ENCODE measurements at regions not wholly inside any gene's neighbourhood (a gene's known extent, or its start where the extent isn't known, plus 50 kb on each side); places are given as distances from the start of the nearest gene placed in this dataset.

- no peaks in the 10 kb centered on the region for H3K27me3 Mint-ChIP-seq
- no peaks in the 10 kb centered on the region for H3K4me1 Mint-ChIP-seq (ENCODE audit: low read depth)
- no peak overlapping the region for H3K4me3 Mint-ChIP-seq
- H3K9me3 Mint-ChIP-seq: no peaks in the 10 kb centered on the region
- DNase-seq: no peak
- H3K36me3 Mint-ChIP-seq (ENCODE audit: low read depth): no peaks in the 10 kb centered on the region
- no peak overlapping the region for H3K27ac Mint-ChIP-seq
These were observed 358.9 kb downstream of the FBXO8 start for GRCh38 chr4:173924561-173924960.

- H3K36me3 Mint-ChIP-seq (ENCODE audit: low read depth): no peaks in the 10 kb centered on the region
- H3K4me1 Mint-ChIP-seq (ENCODE audit: low read depth): no peaks in the 10 kb centered on the region
- H3K27ac Mint-ChIP-seq: no peak overlapping the region
- H3K4me3 Mint-ChIP-seq: no peak overlapping the region
- H3K27me3 Mint-ChIP-seq: no peaks in the 10 kb centered on the region
- H3K9me3 Mint-ChIP-seq: no peaks in the 10 kb centered on the region
- DNase-seq: no peak
These were observed 363.6 kb downstream of the FBXO8 start for GRCh38 chr4:173919861-173920260.

GRCh38 chr4:173919196-173919595 lies 364.3 kb downstream of the FBXO8 start:
- Mint-ChIP-seq H3K27me3 (no peaks in the 10 kb centered on the region), H3K9me3 (no peaks in the 10 kb centered on the region), H3K27ac (no peak overlapping the region), H3K4me3 (no peak overlapping the region), H3K4me1 (ENCODE audit: low read depth) (no peaks in the 10 kb centered on the region), H3K36me3 (ENCODE audit: low read depth) (no peaks in the 10 kb centered on the region)
- no peak for DNase-seq

- Mint-ChIP-seq H3K4me1 (ENCODE audit: low read depth) (no peaks in the 10 kb centered on the region), H3K4me3 (no peak overlapping the region), H3K27ac (no peak overlapping the region), H3K27me3 (no peaks in the 10 kb centered on the region), H3K9me3 (no peaks in the 10 kb centered on the region), H3K36me3 (ENCODE audit: low read depth) (no peaks in the 10 kb centered on the region)
- DNase-seq: no peak
These were observed 366.1 kb downstream of the FBXO8 start for GRCh38 chr4:173917255-173917960.

- DNase-seq: no peak
- no peaks in the 10 kb centered on the region for H3K36me3 Mint-ChIP-seq (ENCODE audit: low read depth)
- no peaks in the 10 kb centered on the region for H3K4me1 Mint-ChIP-seq (ENCODE audit: low read depth)
- no peaks in the 10 kb centered on the region for H3K9me3 Mint-ChIP-seq
- H3K4me3 Mint-ChIP-seq: no peak overlapping the region
- H3K27me3 Mint-ChIP-seq: no peaks in the 10 kb centered on the region
- no peak overlapping the region for H3K27ac Mint-ChIP-seq
These were observed 370.0 kb downstream of the FBXO8 start for GRCh38 chr4:173913496-173913895.

- H3K4me3 Mint-ChIP-seq: no peak overlapping the region
- no peak for DNase-seq
- H3K9me3 Mint-ChIP-seq: no peaks in the 10 kb centered on the region
- no peaks in the 10 kb centered on the region for H3K4me1 Mint-ChIP-seq (ENCODE audit: low read depth)
- H3K27ac Mint-ChIP-seq: no peak overlapping the region
- no peaks in the 10 kb centered on the region for H3K36me3 Mint-ChIP-seq (ENCODE audit: low read depth)
- no peaks in the 10 kb centered on the region for H3K27me3 Mint-ChIP-seq
These were observed 371.1 kb downstream of the FBXO8 start for GRCh38 chr4:173912384-173912783.

- H3K36me3 Mint-ChIP-seq (ENCODE audit: low read depth): no peaks in the 10 kb centered on the region
- no peak overlapping the region for H3K27ac Mint-ChIP-seq
- no peak overlapping the region for H3K4me3 Mint-ChIP-seq
- H3K4me1 Mint-ChIP-seq (ENCODE audit: low read depth): no peaks in the 10 kb centered on the region
- no peaks in the 10 kb centered on the region for H3K9me3 Mint-ChIP-seq
- H3K27me3 Mint-ChIP-seq: no peaks in the 10 kb centered on the region
- no peak for DNase-seq
These were observed 372.6 kb downstream of the FBXO8 start for GRCh38 chr4:173910891-173911290.

GRCh38 chr4:173909294-173909693 lies 374.2 kb downstream of the FBXO8 start:
- H3K4me1 Mint-ChIP-seq (ENCODE audit: low read depth): no peaks in the 10 kb centered on the region
- no peak for DNase-seq
- H3K27ac Mint-ChIP-seq: no peak overlapping the region
- no peaks in the 10 kb centered on the region for H3K9me3 Mint-ChIP-seq
- no peak overlapping the region for H3K4me3 Mint-ChIP-seq
- no peaks in the 10 kb centered on the region for H3K27me3 Mint-ChIP-seq
- H3K36me3 Mint-ChIP-seq (ENCODE audit: low read depth): no peaks in the 10 kb centered on the region

- Mint-ChIP-seq H3K36me3 (ENCODE audit: low read depth) (no peaks in the 10 kb centered on the region), H3K9me3 (no peaks in the 10 kb centered on the region), H3K4me1 (ENCODE audit: low read depth) (no peaks in the 10 kb centered on the region), H3K27me3 (no peaks in the 10 kb centered on the region), H3K27ac (no peak overlapping the region), H3K4me3 (no peak overlapping the region)
- no peak for DNase-seq
These were observed 369.8 kb upstream of the HAND2 start for GRCh38 chr4:173899813-173900212.

- no peaks in the 10 kb centered on the region for H3K36me3 Mint-ChIP-seq (ENCODE audit: low read depth)
- no peak overlapping the region for H3K4me3 Mint-ChIP-seq
- H3K4me1 Mint-ChIP-seq (ENCODE audit: low read depth): no peaks in the 10 kb centered on the region
- H3K27ac Mint-ChIP-seq: no peak overlapping the region
- no peak for DNase-seq
- no peaks in the 10 kb centered on the region for H3K27me3 Mint-ChIP-seq
- H3K9me3 Mint-ChIP-seq: peaks cover 12% of the 10 kb centered on the region
These were observed 361.0 kb upstream of the HAND2 start for GRCh38 chr4:173891072-173891471.

- H3K27ac Mint-ChIP-seq: no peak overlapping the region
- no peak for DNase-seq
- peaks cover 3% of the 10 kb centered on the region for H3K9me3 Mint-ChIP-seq
- H3K27me3 Mint-ChIP-seq: no peaks in the 10 kb centered on the region
- H3K4me1 Mint-ChIP-seq (ENCODE audit: low read depth): no peaks in the 10 kb centered on the region
- H3K36me3 Mint-ChIP-seq (ENCODE audit: low read depth): no peaks in the 10 kb centered on the region
- H3K4me3 Mint-ChIP-seq: no peak overlapping the region
These were observed 353.8 kb upstream of the HAND2 start for GRCh38 chr4:173883821-173884220.

GRCh38 chr4:173880897-173881296 lies 350.9 kb upstream of the HAND2 start:
- Mint-ChIP-seq H3K27me3 (no peaks in the 10 kb centered on the region), H3K4me3 (no peak overlapping the region), H3K27ac (no peak overlapping the region), H3K9me3 (no peaks in the 10 kb centered on the region), H3K36me3 (ENCODE audit: low read depth) (no peaks in the 10 kb centered on the region), H3K4me1 (ENCODE audit: low read depth) (no peaks in the 10 kb centered on the region)
- DNase-seq: no peak

GRCh38 chr4:173879509-173879908 lies 349.5 kb upstream of the HAND2 start:
- Mint-ChIP-seq H3K27me3 (no peaks in the 10 kb centered on the region), H3K36me3 (ENCODE audit: low read depth) (no peaks in the 10 kb centered on the region), H3K27ac (no peak overlapping the region), H3K4me1 (ENCODE audit: low read depth) (no peaks in the 10 kb centered on the region), H3K4me3 (no peak overlapping the region), H3K9me3 (no peaks in the 10 kb centered on the region)
- DNase-seq: no peak

GRCh38 chr4:173878701-173879100 lies 348.7 kb upstream of the HAND2 start:
- no peak overlapping the region for H3K27ac Mint-ChIP-seq
- no peaks in the 10 kb centered on the region for H3K36me3 Mint-ChIP-seq (ENCODE audit: low read depth)
- H3K4me3 Mint-ChIP-seq: no peak overlapping the region
- H3K9me3 Mint-ChIP-seq: no peaks in the 10 kb centered on the region
- DNase-seq: no peak
- no peaks in the 10 kb centered on the region for H3K4me1 Mint-ChIP-seq (ENCODE audit: low read depth)
- no peaks in the 10 kb centered on the region for H3K27me3 Mint-ChIP-seq

- no peak for DNase-seq
- no peaks in the 10 kb centered on the region for H3K27me3 Mint-ChIP-seq
- H3K9me3 Mint-ChIP-seq: no peaks in the 10 kb centered on the region
- H3K4me3 Mint-ChIP-seq: no peak overlapping the region
- no peak overlapping the region for H3K27ac Mint-ChIP-seq
- H3K36me3 Mint-ChIP-seq (ENCODE audit: low read depth): no peaks in the 10 kb centered on the region
- no peaks in the 10 kb centered on the region for H3K4me1 Mint-ChIP-seq (ENCODE audit: low read depth)
These were observed 341.6 kb upstream of the HAND2 start for GRCh38 chr4:173871643-173872042.
